K562 (cell line): ENCODE measurements at regions not wholly inside any gene's neighbourhood (a gene's known extent, or its start where the extent isn't known, plus 50 kb on each side); places are given as distances from the start of the nearest gene placed in this dataset.
A peak's percentile ranks its signal among the peaks of the same experiment; 100 is the strongest.

Source experiments
- ATAC-seq: fragments of 200-7000 bp; cut with Tn5 transposase; 3 replicates; pipeline ENCODE4 v1.9.1; 2020; ENCODE audit warnings: moderate library complexity
- BruUV-seq: library from RNA; stranded (reverse); fragments of 400-500 nt; replicated peaks from 2 replicates; lab custom pipeline; 2021; lab: Mats Ljungman, UMichigan
- CTCF ChIA-PET: fragments of 300-600 bp; formaldehyde crosslinking; extraction: SDS; loops from one replicate; lab custom pipeline; 2021; ENCODE audit warnings: low intra/inter-chr PET ratio; lab: Yijun Ruan, JAX
- POLR2A ChIA-PET: fragments of 300-600, 350-650 bp; sonication (Branson Sonifier 250); formaldehyde crosslinking; extraction: SDS; loops from one replicate; lab custom pipeline; 2021; ENCODE audit warnings: antibody characterized with exemption, inconsistent platforms; lab: Yijun Ruan, JAX
- DNase-seq, 4 experiments: peaks; one replicate each; pipeline versions ENCODE4 v3.0.0 to v3.0.0-alpha.2; 2011 to 2018; ENCODE audit warnings: low spot score in 3 of 4, mixed read lengths in 3 of 4; ENCODE audit errors: extremely low read depth in 1 of 4
- FAIRE-seq: peaks from 2 replicates; lab custom pipeline; 2011; peaks lifted over from hg19 to GRCh38; lab: Jason Lieb, UNC
- H2AFZ ChIP-seq: 2 replicates; pipeline ENCODE4 v1.6.0; 2011; ENCODE audit warnings: low read depth, low read length, control low read depth, inconsistent platforms
- H3K27ac ChIP-seq: fragments of 200-600 bp; 3 replicates; pipeline ENCODE4 v1.8.0; 2011; ENCODE audit warnings: low read depth, mild to moderate bottlenecking, control low read depth, inconsistent platforms, low read length, moderate library complexity, mixed read lengths; ENCODE audit errors: extremely low read depth
- H3K27me3 ChIP-seq, 2 experiments: fragments of 300-600 bp in 1 of 2; 2 replicates in 1 of 2; 3 replicates in 1 of 2; pipeline versions ENCODE4 v1.6.0 to v1.8.0; 2011; ENCODE audit warnings: inconsistent platforms in 2 of 2, low read length in 2 of 2, mild to moderate bottlenecking in 1 of 2, mixed read lengths in 1 of 2, moderate library complexity in 1 of 2; ENCODE audit not compliant: control insufficient read depth in 2 of 2, insufficient read depth in 2 of 2
- H3K36me3 ChIP-seq: fragments of 300-600 bp; 3 replicates; pipeline ENCODE4 v1.8.0; 2011; ENCODE audit warnings: mild to moderate bottlenecking, low read length, inconsistent platforms; ENCODE audit not compliant: control insufficient read depth, insufficient read depth
- H3K4me1 ChIP-seq, 2 experiments: fragments of 200-600 bp in 1 of 2; replicated peaks in 1 of 2; 2 replicates in 1 of 2; 3 replicates in 1 of 2; pipeline versions ENCODE4 v1.5.1 to v1.8.0; 2011; ENCODE audit warnings: inconsistent platforms in 2 of 2, low read length in 2 of 2, mild to moderate bottlenecking in 1 of 2, mixed read lengths in 1 of 2, moderate library complexity in 1 of 2; ENCODE audit not compliant: control insufficient read depth in 2 of 2, insufficient read depth in 2 of 2
- H3K4me2 ChIP-seq: 2 replicates; pipeline ENCODE4 v1.6.1; 2011; ENCODE audit warnings: low read length, control low read depth, inconsistent platforms, mixed read lengths; ENCODE audit not compliant: insufficient read depth
- H3K4me3 ChIP-seq: fragments of 200-600 bp; sonication (generic), shearing (Covaris generic); 2 replicates; pipeline ENCODE4 v1.5.1; 2016; ENCODE audit warnings: control low read depth, inconsistent platforms
- H3K79me2 ChIP-seq: fragments of 200-600 bp; 3 replicates; pipeline ENCODE4 v1.8.0; 2011; ENCODE audit warnings: low read length, inconsistent platforms; ENCODE audit not compliant: control insufficient read depth, insufficient read depth
- H3K9ac ChIP-seq, 2 experiments: 2 replicates each; pipeline versions ENCODE4 v1.6.0 to v1.6.1; 2011; ENCODE audit warnings: low read depth in 2 of 2, low read length in 2 of 2, control low read depth in 1 of 2, inconsistent platforms in 1 of 2, mild to moderate bottlenecking in 1 of 2, mixed read lengths in 1 of 2; ENCODE audit not compliant: insufficient read depth in 1 of 2
- H3K9me1 ChIP-seq: one replicate; pipeline ENCODE4 v1.6.0; 2011; ENCODE audit warnings: inconsistent platforms, mild to moderate bottlenecking, low read length, moderate library complexity; ENCODE audit not compliant: control insufficient read depth, insufficient read depth
- H3K9me3 ChIP-seq: replicated peaks from 2 replicates; pipeline ENCODE4 v1.5.1; 2011; ENCODE audit warnings: low read depth, low read length, inconsistent platforms; ENCODE audit not compliant: control insufficient read depth, insufficient read depth
- H4K20me1 ChIP-seq: replicated peaks from 2 replicates; pipeline ENCODE4 v1.6.1; 2011; ENCODE audit warnings: low read length, inconsistent platforms, mixed read lengths; ENCODE audit not compliant: control insufficient read depth, insufficient read depth
- ESRRA ChIP-seq: fragments of 450-650 bp; IDR thresholded peaks from 2 replicates; pipeline ENCODE4 v1.6.1; 2014; ENCODE audit warnings: low read depth, mild to moderate bottlenecking, moderate library complexity, borderline replicate concordance
- FUS ChIP-seq: fragments of 200-400 bp; formaldehyde crosslinking; optimal IDR thresholded peaks from 2 replicates; pipeline ENCODE3; 2017; ENCODE audit warnings: low read depth, low read length
- MAZ ChIP-seq, 2 experiments: fragments of 450-650 bp in 1 of 2; sonication (generic) in 1 of 2; formaldehyde crosslinking; IDR thresholded peaks in 1 of 2; conservative IDR thresholded peaks in 1 of 2; 2 replicates each; pipeline versions ENCODE4 v1.4.0 to v1.5.0; 2020; ENCODE audit warnings: mild to moderate bottlenecking in 1 of 2, missing genetic modification reagents in 1 of 2
- NFYB ChIP-seq: IDR thresholded peaks from 2 replicates; pipeline ENCODE4 v1.6.1; 2011; ENCODE audit warnings: mild to moderate bottlenecking, moderate library complexity; ENCODE audit not compliant: insufficient read length; ENCODE audit errors: extremely low read depth
- SETDB1 ChIP-seq: IDR thresholded peaks from one replicate; pipeline ENCODE4 v1.6.1; 2012; ENCODE audit warnings: low read length, control low read depth, inconsistent platforms
- ZNF311 ChIP-seq: fragments of 250-450 bp; sonication (Bioruptor Pico); IDR thresholded peaks from 2 replicates; pipeline ENCODE4 v1.4.0; 2020; ENCODE audit warnings: mild to moderate bottlenecking, moderate library complexity
- ZNF764 ChIP-seq: fragments of 250-450 bp; sonication (Bioruptor Pico); IDR thresholded peaks from 2 replicates; pipeline ENCODE4 v1.4.0; 2020; ENCODE audit warnings: low read depth, mild to moderate bottlenecking, moderate library complexity
- WGBS: fragments of 100-300 bp; shearing (Covaris generic); methylation state at CpG from one replicate; pipeline ENCODE4 v1.1.6; 2016; ENCODE audit warnings: low coverage, mixed read lengths; ENCODE audit not compliant: insufficient coverage; ENCODE audit errors: missing lambda C conversion rate; 5-methylcytosine and 5-hydroxymethylcytosine counted together
- in situ Hi-C: fragments of 300-500 bp; cut with MboI; formaldehyde crosslinking; loops from 4 replicates; pipeline ENCODE4 v1.15.0; 2018; ENCODE audit warnings: inconsistent platforms, mixed read lengths
- intact Hi-C: fragments of 100-400 bp; cut with micrococcal nuclease; formaldehyde crosslinking; loops from 2 replicates; pipeline ENCODE4 v1.14.2; 2022
- TF ChIP-seq, protein P1 (sequence below): fragments of 450-650 bp; IDR thresholded peaks from 2 replicates; pipeline ENCODE4 v1.6.1; 2016
- TF ChIP-seq, protein P2 (sequence below): fragments of 250-450 bp; sonication (Bioruptor Pico); IDR thresholded peaks from 2 replicates; pipeline ENCODE4 v1.4.0; 2020

DNA sequence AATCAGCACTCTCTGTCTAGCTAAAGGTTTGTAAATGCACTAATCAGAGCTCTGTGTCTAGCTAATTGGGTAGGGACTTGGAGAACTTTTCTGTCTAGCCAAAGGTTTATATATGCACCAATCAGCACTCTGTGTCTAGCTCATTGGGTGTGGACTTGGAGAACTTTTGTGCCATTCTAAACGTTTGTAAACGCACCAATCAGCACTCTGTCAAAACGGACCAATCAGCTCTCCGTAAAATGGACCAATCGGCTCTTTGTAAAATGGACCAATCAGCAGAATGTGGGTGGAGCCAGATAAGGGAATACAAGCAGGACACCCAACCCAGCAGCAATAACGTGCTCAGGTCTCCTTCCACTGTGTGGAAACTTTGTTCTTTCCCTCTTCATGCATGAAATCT, 298.6 kb upstream of the PTPRD start:
- Histone ChIP-seq H3K4me2 (no peak overlapping the region), H3K4me3 (no peak overlapping the region), H3K27ac (no peak overlapping the region), H4K20me1 (no peaks in the 10 kb centered on the region), H2AFZ (no peak overlapping the region), H3K4me1 (no peaks in the 10 kb centered on the region), H3K9ac (no peak overlapping the region), H3K27me3 (no peaks in the 10 kb centered on the region), H3K9me1 (no peaks in the 10 kb centered on the region), H3K9me3 (no peaks in the 10 kb centered on the region), H3K79me2 (no peaks in the 10 kb centered on the region), H3K36me3 (no peaks in the 10 kb centered on the region)
- intact Hi-C loops (no loop called here), in situ Hi-C loops (no loop called here)
- POLR2A ChIA-PET: no interaction called here
- DNase-seq: no peak
- no peak for ATAC-seq
- TF ChIP-seq MAZ (CRISPR knock-in tag; conservative IDR thresholded peaks at IDR 0.05 in 1 of 2, IDR thresholded peaks at IDR 0.05 in 1 of 2): no peak
- TF ChIP-seq ZNF311: no peak
- TF ChIP-seq NFYB: peak; percentile 31
- BruUV-seq: no TSS peak
- no peak for FAIRE-seq
- 0% methylated on average over 6 of the region's 6 CpGs for WGBS
- CTCF ChIA-PET: no interaction called here

DNA sequence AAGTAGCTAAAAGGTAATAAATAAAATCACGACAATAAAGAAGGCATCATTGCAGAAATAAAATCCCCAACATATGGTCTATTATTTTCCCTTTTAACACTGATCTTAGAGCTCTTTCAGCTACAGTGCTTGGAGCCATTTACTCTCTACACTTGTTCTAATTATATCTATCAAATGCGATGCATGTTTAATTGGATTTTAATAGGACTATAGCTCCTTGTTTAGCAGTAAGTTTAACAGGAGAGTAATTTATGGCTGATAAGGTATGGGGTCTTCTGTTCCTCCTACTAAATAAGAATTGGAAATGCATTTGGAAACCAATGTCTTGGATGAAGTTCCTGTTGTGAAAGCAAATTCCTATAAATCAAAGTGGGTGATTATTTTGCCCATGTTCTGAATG, 304.2 kb upstream of the PTPRD start:
- Histone ChIP-seq H3K9ac (no peak overlapping the region), H3K9me3 (no peaks in the 10 kb centered on the region), H3K9me1 (no peaks in the 10 kb centered on the region), H3K4me1 (no peaks in the 10 kb centered on the region), H4K20me1 (no peaks in the 10 kb centered on the region), H3K79me2 (no peaks in the 10 kb centered on the region), H3K4me2 (no peak overlapping the region), H2AFZ (no peak overlapping the region), H3K27me3 (no peaks in the 10 kb centered on the region), H3K4me3 (no peak overlapping the region), H3K27ac (no peak overlapping the region), H3K36me3 (no peaks in the 10 kb centered on the region)
- POLR2A ChIA-PET: no interaction called here
- WGBS: 0% methylated on average over 2 of the region's 2 CpGs
- intact Hi-C loops (no loop called here), in situ Hi-C loops (no loop called here)
- ATAC-seq (no peak), DNase-seq (no peak), FAIRE-seq (no peak)
- BruUV-seq: no TSS peak
- CTCF ChIA-PET: no interaction called here
- TF ChIP-seq, protein P1, sequence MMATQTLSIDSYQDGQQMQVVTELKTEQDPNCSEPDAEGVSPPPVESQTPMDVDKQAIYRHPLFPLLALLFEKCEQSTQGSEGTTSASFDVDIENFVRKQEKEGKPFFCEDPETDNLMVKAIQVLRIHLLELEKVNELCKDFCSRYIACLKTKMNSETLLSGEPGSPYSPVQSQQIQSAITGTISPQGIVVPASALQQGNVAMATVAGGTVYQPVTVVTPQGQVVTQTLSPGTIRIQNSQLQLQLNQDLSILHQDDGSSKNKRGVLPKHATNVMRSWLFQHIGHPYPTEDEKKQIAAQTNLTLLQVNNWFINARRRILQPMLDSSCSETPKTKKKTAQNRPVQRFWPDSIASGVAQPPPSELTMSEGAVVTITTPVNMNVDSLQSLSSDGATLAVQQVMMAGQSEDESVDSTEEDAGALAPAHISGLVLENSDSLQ: no peak
- no peak for TF ChIP-seq ESRRA
- TF ChIP-seq SETDB1: no peak
- TF ChIP-seq, protein P2, sequence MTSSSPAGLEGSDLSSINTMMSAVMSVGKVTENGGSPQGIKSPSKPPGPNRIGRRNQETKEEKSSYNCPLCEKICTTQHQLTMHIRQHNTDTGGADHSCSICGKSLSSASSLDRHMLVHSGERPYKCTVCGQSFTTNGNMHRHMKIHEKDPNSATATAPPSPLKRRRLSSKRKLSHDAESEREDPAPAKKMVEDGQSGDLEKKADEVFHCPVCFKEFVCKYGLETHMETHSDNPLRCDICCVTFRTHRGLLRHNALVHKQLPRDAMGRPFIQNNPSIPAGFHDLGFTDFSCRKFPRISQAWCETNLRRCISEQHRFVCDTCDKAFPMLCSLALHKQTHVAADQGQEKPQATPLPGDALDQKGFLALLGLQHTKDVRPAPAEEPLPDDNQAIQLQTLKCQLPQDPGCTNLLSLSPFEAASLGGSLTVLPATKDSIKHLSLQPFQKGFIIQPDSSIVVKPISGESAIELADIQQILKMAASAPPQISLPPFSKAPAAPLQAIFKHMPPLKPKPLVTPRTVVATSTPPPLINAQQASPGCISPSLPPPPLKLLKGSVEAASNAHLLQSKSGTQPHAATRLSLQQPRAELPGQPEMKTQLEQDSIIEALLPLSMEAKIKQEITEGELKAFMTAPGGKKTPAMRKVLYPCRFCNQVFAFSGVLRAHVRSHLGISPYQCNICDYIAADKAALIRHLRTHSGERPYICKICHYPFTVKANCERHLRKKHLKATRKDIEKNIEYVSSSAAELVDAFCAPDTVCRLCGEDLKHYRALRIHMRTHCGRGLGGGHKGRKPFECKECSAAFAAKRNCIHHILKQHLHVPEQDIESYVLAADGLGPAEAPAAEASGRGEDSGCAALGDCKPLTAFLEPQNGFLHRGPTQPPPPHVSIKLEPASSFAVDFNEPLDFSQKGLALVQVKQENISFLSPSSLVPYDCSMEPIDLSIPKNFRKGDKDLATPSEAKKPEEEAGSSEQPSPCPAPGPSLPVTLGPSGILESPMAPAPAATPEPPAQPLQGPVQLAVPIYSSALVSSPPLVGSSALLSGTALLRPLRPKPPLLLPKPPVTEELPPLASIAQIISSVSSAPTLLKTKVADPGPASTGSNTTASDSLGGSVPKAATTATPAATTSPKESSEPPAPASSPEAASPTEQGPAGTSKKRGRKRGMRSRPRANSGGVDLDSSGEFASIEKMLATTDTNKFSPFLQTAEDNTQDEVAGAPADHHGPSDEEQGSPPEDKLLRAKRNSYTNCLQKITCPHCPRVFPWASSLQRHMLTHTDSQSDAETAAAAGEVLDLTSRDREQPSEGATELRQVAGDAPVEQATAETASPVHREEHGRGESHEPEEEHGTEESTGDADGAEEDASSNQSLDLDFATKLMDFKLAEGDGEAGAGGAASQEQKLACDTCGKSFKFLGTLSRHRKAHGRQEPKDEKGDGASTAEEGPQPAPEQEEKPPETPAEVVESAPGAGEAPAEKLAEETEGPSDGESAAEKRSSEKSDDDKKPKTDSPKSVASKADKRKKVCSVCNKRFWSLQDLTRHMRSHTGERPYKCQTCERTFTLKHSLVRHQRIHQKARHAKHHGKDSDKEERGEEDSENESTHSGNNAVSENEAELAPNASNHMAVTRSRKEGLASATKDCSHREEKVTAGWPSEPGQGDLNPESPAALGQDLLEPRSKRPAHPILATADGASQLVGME (CRISPR knock-in tag): no peak
- TF ChIP-seq FUS: no peak
- TF ChIP-seq ZNF764: no peak
